ENCODE measurements at regions not wholly inside any gene's neighbourhood (a gene's known extent, or its start where the extent isn't known, plus 50 kb on each side); places are given as distances from the start of the nearest gene placed in this dataset.

DNA sequence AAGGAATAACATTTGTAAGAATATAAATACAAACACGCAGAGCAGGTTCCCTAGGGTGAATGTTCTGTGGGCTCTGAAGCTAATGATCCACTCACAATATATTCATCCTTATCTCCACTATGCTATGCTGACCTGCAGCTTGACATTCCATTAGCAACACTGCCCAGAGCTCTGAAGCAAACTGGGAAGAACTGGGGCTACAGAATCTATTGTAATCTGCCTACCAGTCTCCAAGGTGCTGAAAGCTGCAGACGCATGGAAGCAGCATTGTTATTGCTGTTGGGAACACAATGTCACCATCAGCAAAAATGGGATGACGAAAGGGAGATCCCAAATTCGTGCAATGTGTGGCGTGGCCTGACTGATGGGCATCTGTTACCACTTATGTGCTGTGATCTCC is 316.7 kb upstream of the RORA start:
- H3K4me1 ChIP-seq (ENCODE audit: control insufficient read depth, extremely low read depth, insufficient read depth, low read length) = no peaks in the 10 kb centered on the region
- no peak for DNase-seq (ENCODE audit: low read depth, low spot score)
- CTCF ChIA-PET = no interaction called here
- no peaks in the 10 kb centered on the region for H3K9me3 ChIP-seq (replicated peaks; ENCODE audit: control insufficient read depth, insufficient read depth, low read length)
- no TSS peak for BruUV-seq (replicated peaks)
- H3K27ac ChIP-seq (ENCODE audit: insufficient read depth, low read depth, low read length) = no peak overlapping the region
- no peak overlapping the region for H3K4me3 ChIP-seq (replicated peaks in 1 of 3; ENCODE audit: insufficient read depth in 1 of 3, low read depth in 1 of 3, low read length in 3 of 3)
- H3K27me3 ChIP-seq (ENCODE audit: control insufficient read depth in 2 of 2, insufficient read depth in 2 of 2, low read length in 2 of 2) = no peaks in the 10 kb centered on the region
- dilution Hi-C loops (cut with MboI; ENCODE audit: extremely low pct_ligation_motif_present, low sequenced_read_pairs) = no loop called here
- no peaks in the 10 kb centered on the region for H4K20me1 ChIP-seq (replicated peaks; ENCODE audit: control insufficient read depth, extremely low read depth, insufficient read depth, low read length)
- no peaks in the 10 kb centered on the region for H3K36me3 ChIP-seq (ENCODE audit: control insufficient read depth in 2 of 2, extremely low read depth in 1 of 2, insufficient read depth in 2 of 2, low read length in 2 of 2)
- TF ChIP-seq, protein P1, sequence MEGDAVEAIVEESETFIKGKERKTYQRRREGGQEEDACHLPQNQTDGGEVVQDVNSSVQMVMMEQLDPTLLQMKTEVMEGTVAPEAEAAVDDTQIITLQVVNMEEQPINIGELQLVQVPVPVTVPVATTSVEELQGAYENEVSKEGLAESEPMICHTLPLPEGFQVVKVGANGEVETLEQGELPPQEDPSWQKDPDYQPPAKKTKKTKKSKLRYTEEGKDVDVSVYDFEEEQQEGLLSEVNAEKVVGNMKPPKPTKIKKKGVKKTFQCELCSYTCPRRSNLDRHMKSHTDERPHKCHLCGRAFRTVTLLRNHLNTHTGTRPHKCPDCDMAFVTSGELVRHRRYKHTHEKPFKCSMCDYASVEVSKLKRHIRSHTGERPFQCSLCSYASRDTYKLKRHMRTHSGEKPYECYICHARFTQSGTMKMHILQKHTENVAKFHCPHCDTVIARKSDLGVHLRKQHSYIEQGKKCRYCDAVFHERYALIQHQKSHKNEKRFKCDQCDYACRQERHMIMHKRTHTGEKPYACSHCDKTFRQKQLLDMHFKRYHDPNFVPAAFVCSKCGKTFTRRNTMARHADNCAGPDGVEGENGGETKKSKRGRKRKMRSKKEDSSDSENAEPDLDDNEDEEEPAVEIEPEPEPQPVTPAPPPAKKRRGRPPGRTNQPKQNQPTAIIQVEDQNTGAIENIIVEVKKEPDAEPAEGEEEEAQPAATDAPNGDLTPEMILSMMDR (IDR thresholded peaks at IDR 0.05; ENCODE audit: extremely low read depth in 1 of 2, insufficient read depth in 1 of 2, low read depth in 1 of 2, low read length in 2 of 2) = no peak
- TF ChIP-seq POLR2A (IDR thresholded peaks at IDR 0.05; ENCODE audit: low read depth, low read length) = no peak
- no peak for TF ChIP-seq MYC (IDR thresholded peaks at IDR 0.05; ENCODE audit: low read depth, low read length)
- TF ChIP-seq FOS (IDR thresholded peaks at IDR 0.05; ENCODE audit: borderline replicate concordance, insufficient read depth, low read length) = no peak
- TF ChIP-seq, protein P2, sequence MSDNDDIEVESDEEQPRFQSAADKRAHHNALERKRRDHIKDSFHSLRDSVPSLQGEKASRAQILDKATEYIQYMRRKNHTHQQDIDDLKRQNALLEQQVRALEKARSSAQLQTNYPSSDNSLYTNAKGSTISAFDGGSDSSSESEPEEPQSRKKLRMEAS (IDR thresholded peaks at IDR 0.05; ENCODE audit: insufficient read depth, insufficient read length) = no peak
- no peak for TF ChIP-seq GATA2 (IDR thresholded peaks at IDR 0.05; ENCODE audit: insufficient read depth, insufficient read length, low read depth, low read length)
- H2AFZ ChIP-seq (ENCODE audit: low read depth, low read length) = no peak overlapping the region
- FAIRE-seq = no peak
- no peak overlapping the region for H3K9ac ChIP-seq (replicated peaks; ENCODE audit: extremely low read depth, insufficient read depth, low read length)
- no peaks in the 10 kb centered on the region for H3K79me2 ChIP-seq (ENCODE audit: control insufficient read depth, insufficient read depth, low read length)
- no peak overlapping the region for H3K4me2 ChIP-seq (ENCODE audit: insufficient read depth, low read length)
- no peaks in the 10 kb centered on the region for H3K9me1 ChIP-seq (replicated peaks; ENCODE audit: control insufficient read depth, extremely low read depth, insufficient read depth, low read length)
- POLR2A ChIA-PET = no interaction called here
- intact Hi-C loops (cut with micrococcal nuclease) = no loop called here

DNA sequence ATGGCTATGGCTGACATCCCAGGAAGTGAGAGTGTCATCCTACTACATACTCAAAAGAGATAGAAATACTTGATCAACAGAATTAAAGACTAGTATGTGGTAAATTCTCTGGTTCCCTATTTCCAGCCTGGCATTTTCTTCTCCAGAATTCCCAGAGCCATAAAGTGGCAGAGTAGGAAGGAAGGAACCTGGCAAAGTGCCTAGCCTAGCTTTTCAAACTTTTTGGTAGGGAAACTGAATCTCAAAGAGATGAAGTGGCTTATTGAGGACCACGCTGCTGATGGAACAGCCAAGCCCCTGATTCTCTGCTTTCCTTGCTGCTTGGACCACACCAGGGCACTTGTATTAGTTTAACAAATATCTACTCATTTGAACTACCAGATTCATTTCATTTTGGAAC is 312.4 kb upstream of the RORA start:
- Histone ChIP-seq H3K4me3 (replicated peaks in 1 of 3; ENCODE audit: insufficient read depth in 1 of 3, low read depth in 1 of 3, low read length in 3 of 3) (no peak overlapping the region), H3K9ac (replicated peaks; ENCODE audit: extremely low read depth, insufficient read depth, low read length) (no peak overlapping the region), H3K9me3 (replicated peaks; ENCODE audit: control insufficient read depth, insufficient read depth, low read length) (no peaks in the 10 kb centered on the region), H3K4me2 (ENCODE audit: insufficient read depth, low read length) (no peak overlapping the region), H3K9me1 (replicated peaks; ENCODE audit: control insufficient read depth, extremely low read depth, insufficient read depth, low read length) (no peaks in the 10 kb centered on the region), H3K36me3 (ENCODE audit: control insufficient read depth in 2 of 2, extremely low read depth in 1 of 2, insufficient read depth in 2 of 2, low read length in 2 of 2) (no peaks in the 10 kb centered on the region), H4K20me1 (replicated peaks; ENCODE audit: control insufficient read depth, extremely low read depth, insufficient read depth, low read length) (no peaks in the 10 kb centered on the region), H3K27ac (ENCODE audit: insufficient read depth, low read depth, low read length) (no peak overlapping the region), H3K79me2 (ENCODE audit: control insufficient read depth, insufficient read depth, low read length) (no peaks in the 10 kb centered on the region), H3K4me1 (ENCODE audit: control insufficient read depth, extremely low read depth, insufficient read depth, low read length) (no peaks in the 10 kb centered on the region), H2AFZ (ENCODE audit: low read depth, low read length) (no peak overlapping the region), H3K27me3 (ENCODE audit: control insufficient read depth in 2 of 2, insufficient read depth in 2 of 2, low read length in 2 of 2) (peaks cover 8 to 9% of the 10 kb centered on the region in 2 experiments)
- FAIRE-seq (no peak), DNase-seq (ENCODE audit: low read depth, low spot score) (no peak)
- ChIA-PET POLR2A (no interaction called here), CTCF (no interaction called here)
- TF ChIP-seq FOS (IDR thresholded peaks at IDR 0.05; ENCODE audit: borderline replicate concordance, insufficient read depth, low read length) (no peak), MYC (IDR thresholded peaks at IDR 0.05; ENCODE audit: low read depth, low read length) (no peak), GATA2 (IDR thresholded peaks at IDR 0.05; ENCODE audit: insufficient read depth, insufficient read length, low read depth, low read length) (no peak), EZH2 (IDR thresholded peaks at IDR 0.05; ENCODE audit: borderline replicate concordance, low read depth, low read length, severe bottlenecking) (no peak), JUN (IDR thresholded peaks at IDR 0.05; ENCODE audit: borderline replicate concordance, insufficient read depth, insufficient read length, low read depth) (no peak), POLR2AphosphoS5 (IDR thresholded peaks at IDR 0.05; ENCODE audit: insufficient read depth, low read depth, low read length) (no peak), POLR2A (IDR thresholded peaks at IDR 0.05; ENCODE audit: low read depth, low read length) (no peak)
- TF ChIP-seq, protein P2 (IDR thresholded peaks at IDR 0.05; ENCODE audit: insufficient read depth, insufficient read length) = no peak
- TF ChIP-seq, protein P1 (IDR thresholded peaks at IDR 0.05; ENCODE audit: extremely low read depth in 1 of 2, insufficient read depth in 1 of 2, low read depth in 1 of 2, low read length in 2 of 2) = no peak
- intact Hi-C loops (cut with micrococcal nuclease) (no loop called here), dilution Hi-C loops (cut with MboI; ENCODE audit: extremely low pct_ligation_motif_present, low sequenced_read_pairs) (no loop called here)
- BruUV-seq (replicated peaks) = no TSS peak
